BLaER1 (cell line): ENCODE measurements at regions not wholly inside any gene's neighbourhood (a gene's known extent, or its start where the extent isn't known, plus 50 kb on each side); places are given as distances from the start of the nearest gene placed in this dataset.
"Not testable (repeated sequence)": the region's sequence is repeated elsewhere in the genome, so short reads cannot be mapped to it uniquely, and the experiment has no call there.

Experiments
- H3K27ac ChIP-seq: shearing (Covaris generic); formaldehyde crosslinking; 2 replicates; pipeline ENCODE4 v1.8.1; 2022
- H3K27me3 ChIP-seq: shearing (Covaris generic); formaldehyde crosslinking; 2 replicates; pipeline ENCODE4 v1.8.1; 2022
- H3K36me3 ChIP-seq: shearing (Covaris generic); formaldehyde crosslinking; 2 replicates; pipeline ENCODE4 v1.8.1; 2022
- H3K4me1 ChIP-seq: shearing (Covaris generic); formaldehyde crosslinking; 2 replicates; pipeline ENCODE4 v1.8.1; 2022
- H3K4me2 ChIP-seq: shearing (Covaris generic); formaldehyde crosslinking; 2 replicates; pipeline ENCODE4 v1.8.1; 2022
- H3K4me3 ChIP-seq: shearing (Covaris generic); formaldehyde crosslinking; 2 replicates; pipeline ENCODE4 v1.8.1; 2022
- H3K9ac ChIP-seq: shearing (Covaris generic); formaldehyde crosslinking; 2 replicates; pipeline ENCODE4 v1.8.1; 2022
- H3K9me3 ChIP-seq: shearing (Covaris generic); formaldehyde crosslinking; 2 replicates; pipeline ENCODE4 v1.8.1; 2022
- H4K20me1 ChIP-seq: shearing (Covaris generic); formaldehyde crosslinking; 2 replicates; pipeline ENCODE4 v1.8.1; 2022
- Cebpa-rat ChIP-seq: shearing (Covaris generic); IDR thresholded peaks from 2 replicates; pipeline ENCODE4 v1.8.1; 2022

GRCh38 chr3:159669766-159670165, 318.9 kb upstream of the IL12A start:
- no peaks in the 10 kb centered on the region for H3K4me1 ChIP-seq
- no peaks in the 10 kb centered on the region for H3K36me3 ChIP-seq
- H3K27ac ChIP-seq: no peak overlapping the region
- no peak overlapping the region for H3K4me2 ChIP-seq
- no peak for TF ChIP-seq Cebpa-rat
- no peak overlapping the region for H3K4me3 ChIP-seq
- no peaks in the 10 kb centered on the region for H3K27me3 ChIP-seq
- H3K9ac ChIP-seq: no peak overlapping the region
- H3K9me3 ChIP-seq: no peaks in the 10 kb centered on the region
- H4K20me1 ChIP-seq: no peaks in the 10 kb centered on the region

GRCh38 chr3:159672728-159673688, 315.6 kb upstream of the IL12A start:
- Histone ChIP-seq H3K9ac (no peak overlapping the region), H3K9me3 (no peaks in the 10 kb centered on the region), H4K20me1 (no peaks in the 10 kb centered on the region), H3K36me3 (no peaks in the 10 kb centered on the region), H3K4me3 (no peak overlapping the region), H3K4me2 (no peak overlapping the region), H3K4me1 (no peaks in the 10 kb centered on the region), H3K27ac (no peak overlapping the region), H3K27me3 (no peaks in the 10 kb centered on the region)
- no peak for TF ChIP-seq Cebpa-rat

DNA sequence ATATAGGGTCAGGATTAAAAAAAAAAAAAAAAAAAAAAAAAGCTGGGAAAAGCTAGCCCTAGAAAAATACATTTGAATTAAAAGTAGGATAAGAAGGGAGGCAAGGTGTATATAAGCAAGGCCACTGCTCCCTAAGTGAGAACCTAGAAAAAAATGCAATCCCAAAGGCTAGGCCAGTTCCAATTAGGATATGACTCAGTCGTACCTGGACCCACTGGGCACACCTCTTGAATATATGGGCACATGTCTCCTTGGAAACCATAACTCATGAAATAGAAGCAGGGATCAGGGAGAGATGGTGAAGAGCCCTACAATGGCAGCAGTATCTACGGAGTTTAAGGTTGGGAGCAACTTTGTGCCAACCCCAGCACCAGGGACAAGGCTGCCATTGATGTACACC, 314.1 kb upstream of the IL12A start:
- H3K4me1 ChIP-seq: no peaks in the 10 kb centered on the region
- H4K20me1 ChIP-seq: no peaks in the 10 kb centered on the region
- TF ChIP-seq Cebpa-rat: no peak

GRCh38 chr3:159675285-159675684, 313.4 kb upstream of the IL12A start:
- no peak overlapping the region for H3K4me2 ChIP-seq
- no peak overlapping the region for H3K4me3 ChIP-seq
- no peaks in the 10 kb centered on the region for H3K4me1 ChIP-seq
- H3K36me3 ChIP-seq: no peaks in the 10 kb centered on the region
- no peaks in the 10 kb centered on the region for H3K9me3 ChIP-seq
- no peaks in the 10 kb centered on the region for H3K27me3 ChIP-seq
- TF ChIP-seq Cebpa-rat: no peak
- H3K9ac ChIP-seq: no peak overlapping the region
- H3K27ac ChIP-seq: no peak overlapping the region
- H4K20me1 ChIP-seq: no peaks in the 10 kb centered on the region

More for the DNA sequence above, 314.1 kb upstream of the IL12A start:
- H3K27me3 ChIP-seq: no peaks in the 10 kb centered on the region
- no peak overlapping the region for H3K4me3 ChIP-seq
- no peak overlapping the region for H3K4me2 ChIP-seq
- H3K9me3 ChIP-seq: no peaks in the 10 kb centered on the region
- H3K36me3 ChIP-seq: no peaks in the 10 kb centered on the region
- H3K9ac ChIP-seq: no peak overlapping the region
- no peak overlapping the region for H3K27ac ChIP-seq

DNA sequence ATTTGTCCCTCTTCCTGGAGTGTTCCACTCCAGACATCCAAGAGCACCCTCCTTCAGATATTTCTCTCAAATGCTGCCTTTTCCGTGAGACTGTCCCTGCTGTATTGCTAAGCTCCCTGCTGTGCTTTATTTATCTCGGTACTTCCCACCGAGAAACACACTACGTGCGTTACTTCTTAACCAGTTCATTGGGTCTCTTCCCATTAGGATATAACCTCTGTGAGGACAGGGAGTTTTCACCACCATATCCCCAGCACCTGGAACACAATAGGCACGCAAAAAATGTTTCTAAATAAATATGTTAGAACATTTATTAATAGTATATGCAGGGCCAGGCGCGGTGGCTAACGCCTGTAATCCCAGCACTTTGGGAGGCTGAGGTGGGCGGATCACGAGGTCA, 308.7 kb upstream of the IL12A start:
- no peaks in the 10 kb centered on the region for H3K4me1 ChIP-seq
- no peaks in the 10 kb centered on the region for H3K36me3 ChIP-seq
- H3K4me2 ChIP-seq: no peak overlapping the region
- no peaks in the 10 kb centered on the region for H4K20me1 ChIP-seq
- H3K4me3 ChIP-seq: no peak overlapping the region
- H3K27me3 ChIP-seq: no peaks in the 10 kb centered on the region
- no peak for TF ChIP-seq Cebpa-rat
- H3K9ac ChIP-seq: no peak overlapping the region
- no peaks in the 10 kb centered on the region for H3K9me3 ChIP-seq
- H3K27ac ChIP-seq: no peak overlapping the region

DNA sequence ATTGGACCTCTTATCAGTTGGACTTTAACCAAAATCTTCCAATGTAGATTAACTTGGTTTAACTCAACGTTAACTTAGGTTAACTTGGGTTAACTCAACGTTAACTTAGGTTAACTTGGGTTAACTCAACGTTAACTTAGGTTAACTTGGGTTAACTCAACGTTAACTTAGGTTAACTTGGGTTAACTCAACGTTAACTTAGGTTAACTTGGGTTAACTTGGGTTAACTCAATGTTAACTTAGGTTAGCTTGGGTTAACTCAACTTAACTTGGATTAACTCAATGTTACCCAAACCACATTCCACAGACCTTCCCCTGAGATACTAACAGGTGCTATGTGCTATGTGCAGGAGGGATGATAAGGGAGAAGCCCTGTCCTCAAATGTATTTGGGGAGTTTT, 306.9 kb upstream of the IL12A start:
- H3K4me3 ChIP-seq, H3K9ac ChIP-seq, H3K9me3 ChIP-seq, H3K27ac ChIP-seq, H4K20me1 ChIP-seq, H3K4me2 ChIP-seq, H3K4me1 ChIP-seq, H3K36me3 ChIP-seq, H3K27me3 ChIP-seq: not testable (repeated sequence)

DNA sequence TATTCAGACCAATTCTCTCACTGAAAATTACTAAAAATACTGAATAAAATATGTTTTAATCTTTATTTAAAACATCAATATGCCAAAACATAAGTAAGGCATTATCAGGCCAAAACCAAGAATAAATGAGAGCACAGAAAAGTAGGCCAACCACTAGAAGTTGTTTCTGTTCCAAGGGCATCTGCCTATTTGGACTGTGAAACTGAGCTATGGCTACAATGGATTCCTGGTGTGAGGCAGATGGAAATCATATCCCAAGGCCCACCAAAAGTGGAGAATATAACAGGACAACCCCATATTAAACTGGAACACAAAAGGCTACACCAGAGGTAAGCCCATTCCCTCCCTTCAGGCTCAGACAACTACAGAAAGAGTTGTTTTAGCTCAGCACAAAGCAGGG, 302.8 kb upstream of the IL12A start:
- Histone ChIP-seq H3K36me3 (no peaks in the 10 kb centered on the region), H3K4me1 (peaks cover 8% of the 10 kb centered on the region; the same call in 1 of the 2 replicates), H3K4me3 (no peak overlapping the region), H3K9ac (no peak overlapping the region), H3K27ac (no peak overlapping the region), H4K20me1 (no peaks in the 10 kb centered on the region), H3K27me3 (no peaks in the 10 kb centered on the region), H3K4me2 (peak overlapping the region; percentile 5; the same call in 1 of the 2 replicates), H3K9me3 (no peaks in the 10 kb centered on the region)
- TF ChIP-seq Cebpa-rat: no peak

DNA sequence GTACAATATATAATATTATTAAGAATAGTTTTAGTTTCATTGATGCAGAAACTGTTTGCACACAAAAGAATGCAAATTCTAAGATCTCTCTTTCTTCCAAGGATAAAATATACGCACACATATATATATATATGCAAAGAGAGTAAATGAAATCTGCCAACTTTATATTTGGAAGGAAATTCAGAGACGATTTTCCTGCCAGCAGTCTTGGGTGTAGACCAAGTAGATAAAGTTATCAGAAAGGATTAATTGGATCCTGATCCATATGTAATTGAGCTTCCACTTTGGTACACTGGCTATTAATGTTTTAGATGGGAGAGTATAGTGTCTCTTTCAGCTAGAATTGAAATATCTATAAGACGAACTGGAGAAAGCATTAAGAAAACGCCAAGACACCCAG, 295.4 kb upstream of the IL12A start:
- no peaks in the 10 kb centered on the region for H3K9me3 ChIP-seq

GRCh38 chr3:159711560-159712333, 276.9 kb upstream of the IL12A start:
- H3K9ac ChIP-seq: no peak overlapping the region
- no peak overlapping the region for H3K4me2 ChIP-seq
- no peaks in the 10 kb centered on the region for H3K36me3 ChIP-seq
- peaks cover 11% of the 10 kb centered on the region; the same call in 1 of the 2 replicates for H3K9me3 ChIP-seq
- no peak for TF ChIP-seq Cebpa-rat
- H3K4me1 ChIP-seq: no peaks in the 10 kb centered on the region
- no peak overlapping the region for H3K27ac ChIP-seq
- no peaks in the 10 kb centered on the region for H3K27me3 ChIP-seq
- no peaks in the 10 kb centered on the region for H4K20me1 ChIP-seq
- H3K4me3 ChIP-seq: no peak overlapping the region

More for the DNA sequence above, 295.4 kb upstream of the IL12A start:
- TF ChIP-seq Cebpa-rat: no peak
- Histone ChIP-seq H3K4me1 (no peaks in the 10 kb centered on the region), H4K20me1 (no peaks in the 10 kb centered on the region), H3K27me3 (no peaks in the 10 kb centered on the region), H3K4me3 (no peak overlapping the region), H3K27ac (no peak overlapping the region), H3K36me3 (no peaks in the 10 kb centered on the region), H3K9ac (no peak overlapping the region), H3K4me2 (no peak overlapping the region)

DNA sequence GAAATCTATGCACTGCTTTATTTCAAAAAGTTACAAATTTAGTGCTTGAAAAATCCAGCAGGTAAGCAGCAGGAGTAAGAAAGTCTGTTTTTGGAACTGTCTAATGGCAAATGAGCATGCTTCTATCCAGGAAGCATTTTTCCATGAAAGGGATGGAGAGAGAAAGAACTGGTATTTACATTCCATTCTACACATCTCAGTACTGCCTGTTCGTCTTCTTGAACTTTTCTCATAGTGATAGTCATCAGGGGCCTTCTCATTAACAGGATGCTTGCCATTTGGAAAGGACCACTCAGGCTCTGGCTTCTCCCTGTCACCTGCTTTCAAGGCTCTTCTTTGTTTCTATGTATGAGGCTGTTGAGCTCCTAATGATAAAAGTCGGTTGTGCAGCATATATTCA, 267.3 kb upstream of the IL12A start:
- no peaks in the 10 kb centered on the region for H3K4me1 ChIP-seq
- no peak overlapping the region for H3K9ac ChIP-seq
- no peaks in the 10 kb centered on the region for H3K36me3 ChIP-seq
- no peak overlapping the region for H3K4me2 ChIP-seq
- H3K9me3 ChIP-seq: no peaks in the 10 kb centered on the region
- no peak for TF ChIP-seq Cebpa-rat
- H3K27me3 ChIP-seq: no peaks in the 10 kb centered on the region
- no peak overlapping the region for H3K4me3 ChIP-seq
- no peak overlapping the region for H3K27ac ChIP-seq
- H4K20me1 ChIP-seq: no peaks in the 10 kb centered on the region
